ENCODE measurements at regions not wholly inside any gene's neighbourhood (a gene's known extent, or its start where the extent isn't known, plus 50 kb on each side); places are given as distances from the start of the nearest gene placed in this dataset.

DNA sequence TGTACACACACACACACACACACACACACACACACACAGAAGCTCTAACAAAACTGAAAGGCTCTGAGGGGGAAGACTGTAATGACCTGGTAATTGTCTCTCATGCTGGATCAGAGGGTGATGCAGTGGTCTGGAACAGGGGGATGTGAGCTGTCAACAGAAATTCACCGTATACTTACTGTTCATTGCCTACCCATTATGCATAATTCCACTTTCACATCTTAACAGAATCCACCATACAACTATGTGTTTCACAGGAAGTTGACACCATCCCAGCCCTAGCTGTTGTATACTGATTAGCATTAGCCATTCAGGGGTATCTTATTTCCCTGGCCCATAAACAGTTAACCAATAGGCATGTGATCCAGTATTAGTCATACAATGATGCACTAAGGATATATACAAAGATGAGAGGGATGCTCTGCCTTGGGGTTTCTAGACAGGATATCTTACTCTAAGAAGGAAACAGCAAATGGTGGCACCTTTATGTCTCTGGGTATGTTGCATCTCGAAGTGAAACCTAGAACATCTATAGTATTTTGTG lies 396.5 kb upstream of the BRINP1 start:
- Histone ChIP-seq H3K4me1 (ENCODE audit: control insufficient read depth in 4 of 4, insufficient read depth in 4 of 4, low read length in 3 of 4) (no peaks in the 10 kb centered on the region), H3K27ac (ENCODE audit: low read depth in 1 of 2, low read length in 2 of 2) (no peak overlapping the region), H3K27me3 (ENCODE audit: control insufficient read depth in 4 of 4, insufficient read depth in 4 of 4, low read length in 3 of 4) (peaks cover 0 to 3% (median 0%) of the 10 kb centered on the region in 4 donors), H3K4me3 (ENCODE audit: low read depth in 1 of 3, low read length in 3 of 3) (no peak overlapping the region), H3K9me3 (ENCODE audit: control insufficient read depth in 4 of 4, low read length in 3 of 4) (no peaks in the 10 kb centered on the region), H3K9ac (ENCODE audit: low read depth in 1 of 2, low read length in 2 of 2) (no peak overlapping the region), H3K36me3 (ENCODE audit: control insufficient read depth in 4 of 4, insufficient read depth in 3 of 4, low read depth in 1 of 4, low read length in 3 of 4) (no peaks in the 10 kb centered on the region)
- WGBS: 62% methylated on average over 2 of the region's 2 CpGs
- no peak for DNase-seq (ENCODE audit: low spot score)
- TF ChIP-seq GABPA (IDR thresholded peaks at IDR 0.05 in 1 of 2, conservative IDR thresholded peaks at IDR 0.05 in 1 of 2): no peak
- TF ChIP-seq RAD21 (IDR thresholded peaks at IDR 0.05): no peak
- TF ChIP-seq YY1 (IDR thresholded peaks at IDR 0.05): no peak
- no peak for TF ChIP-seq FOXA1 (IDR thresholded peaks at IDR 0.05)
- TF ChIP-seq NR2F2 (IDR thresholded peaks at IDR 0.05): no peak
- no peak for TF ChIP-seq RXRA (IDR thresholded peaks at IDR 0.05)
- TF ChIP-seq, protein P1, sequence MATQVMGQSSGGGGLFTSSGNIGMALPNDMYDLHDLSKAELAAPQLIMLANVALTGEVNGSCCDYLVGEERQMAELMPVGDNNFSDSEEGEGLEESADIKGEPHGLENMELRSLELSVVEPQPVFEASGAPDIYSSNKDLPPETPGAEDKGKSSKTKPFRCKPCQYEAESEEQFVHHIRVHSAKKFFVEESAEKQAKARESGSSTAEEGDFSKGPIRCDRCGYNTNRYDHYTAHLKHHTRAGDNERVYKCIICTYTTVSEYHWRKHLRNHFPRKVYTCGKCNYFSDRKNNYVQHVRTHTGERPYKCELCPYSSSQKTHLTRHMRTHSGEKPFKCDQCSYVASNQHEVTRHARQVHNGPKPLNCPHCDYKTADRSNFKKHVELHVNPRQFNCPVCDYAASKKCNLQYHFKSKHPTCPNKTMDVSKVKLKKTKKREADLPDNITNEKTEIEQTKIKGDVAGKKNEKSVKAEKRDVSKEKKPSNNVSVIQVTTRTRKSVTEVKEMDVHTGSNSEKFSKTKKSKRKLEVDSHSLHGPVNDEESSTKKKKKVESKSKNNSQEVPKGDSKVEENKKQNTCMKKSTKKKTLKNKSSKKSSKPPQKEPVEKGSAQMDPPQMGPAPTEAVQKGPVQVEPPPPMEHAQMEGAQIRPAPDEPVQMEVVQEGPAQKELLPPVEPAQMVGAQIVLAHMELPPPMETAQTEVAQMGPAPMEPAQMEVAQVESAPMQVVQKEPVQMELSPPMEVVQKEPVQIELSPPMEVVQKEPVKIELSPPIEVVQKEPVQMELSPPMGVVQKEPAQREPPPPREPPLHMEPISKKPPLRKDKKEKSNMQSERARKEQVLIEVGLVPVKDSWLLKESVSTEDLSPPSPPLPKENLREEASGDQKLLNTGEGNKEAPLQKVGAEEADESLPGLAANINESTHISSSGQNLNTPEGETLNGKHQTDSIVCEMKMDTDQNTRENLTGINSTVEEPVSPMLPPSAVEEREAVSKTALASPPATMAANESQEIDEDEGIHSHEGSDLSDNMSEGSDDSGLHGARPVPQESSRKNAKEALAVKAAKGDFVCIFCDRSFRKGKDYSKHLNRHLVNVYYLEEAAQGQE (IDR thresholded peaks at IDR 0.05): no peak
- no peak for TF ChIP-seq HNF4G (IDR thresholded peaks at IDR 0.05)
- no peak for TF ChIP-seq HNF4A (conservative IDR thresholded peaks at IDR 0.05)
- TF ChIP-seq SP1 (IDR thresholded peaks at IDR 0.05): no peak
- TF ChIP-seq, protein P2, sequence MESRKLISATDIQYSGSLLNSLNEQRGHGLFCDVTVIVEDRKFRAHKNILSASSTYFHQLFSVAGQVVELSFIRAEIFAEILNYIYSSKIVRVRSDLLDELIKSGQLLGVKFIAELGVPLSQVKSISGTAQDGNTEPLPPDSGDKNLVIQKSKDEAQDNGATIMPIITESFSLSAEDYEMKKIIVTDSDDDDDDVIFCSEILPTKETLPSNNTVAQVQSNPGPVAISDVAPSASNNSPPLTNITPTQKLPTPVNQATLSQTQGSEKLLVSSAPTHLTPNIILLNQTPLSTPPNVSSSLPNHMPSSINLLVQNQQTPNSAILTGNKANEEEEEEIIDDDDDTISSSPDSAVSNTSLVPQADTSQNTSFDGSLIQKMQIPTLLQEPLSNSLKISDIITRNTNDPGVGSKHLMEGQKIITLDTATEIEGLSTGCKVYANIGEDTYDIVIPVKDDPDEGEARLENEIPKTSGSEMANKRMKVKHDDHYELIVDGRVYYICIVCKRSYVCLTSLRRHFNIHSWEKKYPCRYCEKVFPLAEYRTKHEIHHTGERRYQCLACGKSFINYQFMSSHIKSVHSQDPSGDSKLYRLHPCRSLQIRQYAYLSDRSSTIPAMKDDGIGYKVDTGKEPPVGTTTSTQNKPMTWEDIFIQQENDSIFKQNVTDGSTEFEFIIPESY (IDR thresholded peaks at IDR 0.05): no peak
- no peak for TF ChIP-seq TAF1 (conservative IDR thresholded peaks at IDR 0.05)

DNA sequence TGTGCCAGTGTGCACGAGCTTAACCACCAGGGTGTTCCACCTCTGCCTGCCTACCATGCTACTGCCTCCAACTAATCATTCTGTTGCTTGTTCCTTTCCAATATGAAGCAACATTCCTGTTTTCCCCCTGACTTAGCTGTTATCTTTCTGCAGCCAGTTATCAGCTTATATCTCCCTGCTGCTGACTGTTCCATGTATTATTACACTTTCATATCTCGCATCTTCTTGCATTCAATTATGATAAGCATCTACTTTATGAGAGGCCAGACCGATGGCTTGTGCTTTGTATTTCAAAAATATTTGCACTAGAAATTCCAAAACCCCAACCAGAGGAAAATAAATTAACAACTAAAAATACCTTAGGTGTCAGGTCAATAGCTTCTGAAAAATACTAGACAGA lies 394.0 kb upstream of the BRINP1 start:
- H3K27ac ChIP-seq (ENCODE audit: low read depth in 1 of 2, low read length in 2 of 2): no peak overlapping the region
- 46% methylated on average over 3 of the region's 3 CpGs for WGBS
- no peak for TF ChIP-seq RAD21 (IDR thresholded peaks at IDR 0.05)
- TF ChIP-seq, protein P3, sequence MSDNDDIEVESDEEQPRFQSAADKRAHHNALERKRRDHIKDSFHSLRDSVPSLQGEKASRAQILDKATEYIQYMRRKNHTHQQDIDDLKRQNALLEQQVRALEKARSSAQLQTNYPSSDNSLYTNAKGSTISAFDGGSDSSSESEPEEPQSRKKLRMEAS (IDR thresholded peaks at IDR 0.05): no peak
- TF ChIP-seq FOXA1 (IDR thresholded peaks at IDR 0.05): no peak
- no peak for TF ChIP-seq EGR1 (IDR thresholded peaks at IDR 0.05; ENCODE audit: low read depth in 2 of 2)
- no peak for TF ChIP-seq NR2F2 (IDR thresholded peaks at IDR 0.05)
- TF ChIP-seq, protein P1 (IDR thresholded peaks at IDR 0.05): no peak
- TF ChIP-seq, protein P4, sequence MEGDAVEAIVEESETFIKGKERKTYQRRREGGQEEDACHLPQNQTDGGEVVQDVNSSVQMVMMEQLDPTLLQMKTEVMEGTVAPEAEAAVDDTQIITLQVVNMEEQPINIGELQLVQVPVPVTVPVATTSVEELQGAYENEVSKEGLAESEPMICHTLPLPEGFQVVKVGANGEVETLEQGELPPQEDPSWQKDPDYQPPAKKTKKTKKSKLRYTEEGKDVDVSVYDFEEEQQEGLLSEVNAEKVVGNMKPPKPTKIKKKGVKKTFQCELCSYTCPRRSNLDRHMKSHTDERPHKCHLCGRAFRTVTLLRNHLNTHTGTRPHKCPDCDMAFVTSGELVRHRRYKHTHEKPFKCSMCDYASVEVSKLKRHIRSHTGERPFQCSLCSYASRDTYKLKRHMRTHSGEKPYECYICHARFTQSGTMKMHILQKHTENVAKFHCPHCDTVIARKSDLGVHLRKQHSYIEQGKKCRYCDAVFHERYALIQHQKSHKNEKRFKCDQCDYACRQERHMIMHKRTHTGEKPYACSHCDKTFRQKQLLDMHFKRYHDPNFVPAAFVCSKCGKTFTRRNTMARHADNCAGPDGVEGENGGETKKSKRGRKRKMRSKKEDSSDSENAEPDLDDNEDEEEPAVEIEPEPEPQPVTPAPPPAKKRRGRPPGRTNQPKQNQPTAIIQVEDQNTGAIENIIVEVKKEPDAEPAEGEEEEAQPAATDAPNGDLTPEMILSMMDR (IDR thresholded peaks at IDR 0.05; ENCODE audit: low read depth, low read length, missing input control): no peak
- no peak for TF ChIP-seq HNF4A (conservative IDR thresholded peaks at IDR 0.05)
- no peak for TF ChIP-seq TAF1 (conservative IDR thresholded peaks at IDR 0.05)
- no peak for TF ChIP-seq HNF4G (IDR thresholded peaks at IDR 0.05)
- TF ChIP-seq YY1 (IDR thresholded peaks at IDR 0.05): no peak
- TF ChIP-seq SP1 (IDR thresholded peaks at IDR 0.05): no peak
- TF ChIP-seq, protein P2 (IDR thresholded peaks at IDR 0.05): no peak
- TF ChIP-seq RXRA (IDR thresholded peaks at IDR 0.05): no peak
- no peak for TF ChIP-seq GABPA (IDR thresholded peaks at IDR 0.05 in 1 of 2, conservative IDR thresholded peaks at IDR 0.05 in 1 of 2)
- TF ChIP-seq, protein P5, sequence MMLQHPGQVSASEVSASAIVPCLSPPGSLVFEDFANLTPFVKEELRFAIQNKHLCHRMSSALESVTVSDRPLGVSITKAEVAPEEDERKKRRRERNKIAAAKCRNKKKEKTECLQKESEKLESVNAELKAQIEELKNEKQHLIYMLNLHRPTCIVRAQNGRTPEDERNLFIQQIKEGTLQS (IDR thresholded peaks at IDR 0.05): no peak
- no peak overlapping the region for H3K4me3 ChIP-seq (ENCODE audit: low read depth in 1 of 3, low read length in 3 of 3)
- no peak overlapping the region for H3K9ac ChIP-seq (ENCODE audit: low read depth in 1 of 2, low read length in 2 of 2)
- no peak for DNase-seq (ENCODE audit: low spot score)
- no peaks in the 10 kb centered on the region for H3K9me3 ChIP-seq (ENCODE audit: control insufficient read depth in 4 of 4, low read length in 3 of 4)
- H3K36me3 ChIP-seq (ENCODE audit: control insufficient read depth in 4 of 4, insufficient read depth in 3 of 4, low read depth in 1 of 4, low read length in 3 of 4): no peaks in the 10 kb centered on the region
- H3K27me3 ChIP-seq (ENCODE audit: control insufficient read depth in 4 of 4, insufficient read depth in 4 of 4, low read length in 3 of 4): peaks cover 0 to 7% (median 2%) of the 10 kb centered on the region in 4 donors
- no peaks in the 10 kb centered on the region for H3K4me1 ChIP-seq (ENCODE audit: control insufficient read depth in 4 of 4, insufficient read depth in 4 of 4, low read length in 3 of 4)

All from liver (tissue), 8 donors.